HG03135 (cell line): ENCODE measurements at regions not wholly inside any gene's neighbourhood (a gene's known extent, or its start where the extent isn't known, plus 50 kb on each side); places are given as distances from the start of the nearest gene placed in this dataset.

ENCODE experiments used
- ATAC-seq: cut with Tn5 transposase; IDR thresholded peaks from one replicate; pipeline ENCODE4 v1.9.1; 2021; ENCODE audit warnings: mild to moderate bottlenecking, moderate library complexity; ENCODE audit not compliant: unreplicated experiment

DNA sequence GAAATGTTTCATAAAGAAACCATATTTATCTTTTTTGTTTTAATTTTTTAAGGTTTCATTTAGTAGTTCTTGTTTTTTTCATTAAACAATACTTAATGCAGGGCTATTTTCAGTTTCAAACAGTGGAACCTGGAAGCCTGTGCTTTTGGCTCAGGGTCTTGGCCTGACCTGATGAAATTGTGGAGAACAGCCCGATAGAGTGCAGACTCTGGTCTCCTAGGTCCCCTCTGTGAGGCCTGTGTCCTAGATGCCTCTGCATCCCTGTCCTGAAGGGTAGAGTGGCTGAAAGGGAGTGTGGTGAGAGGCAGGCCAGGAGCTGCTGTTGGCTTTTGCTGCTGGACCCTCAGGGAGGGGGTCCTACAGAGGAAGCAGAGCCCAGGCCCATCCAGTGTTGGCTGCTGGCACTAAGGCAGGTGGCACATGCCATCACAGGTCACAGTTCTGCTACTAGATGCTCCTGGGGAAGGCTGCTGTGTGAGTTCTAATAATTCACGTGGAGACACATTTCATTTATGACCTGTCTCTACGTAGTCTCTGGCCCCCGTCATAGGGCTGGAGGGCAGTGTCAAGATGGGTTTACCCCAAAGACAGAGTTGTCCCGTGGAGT, 201.0 kb upstream of the COPS8 start:
- no peak for ATAC-seq

- no peak for ATAC-seq
These were observed 199.2 kb upstream of the COPS8 start for GRCh38 chr2:236886456-236886855.

DNA sequence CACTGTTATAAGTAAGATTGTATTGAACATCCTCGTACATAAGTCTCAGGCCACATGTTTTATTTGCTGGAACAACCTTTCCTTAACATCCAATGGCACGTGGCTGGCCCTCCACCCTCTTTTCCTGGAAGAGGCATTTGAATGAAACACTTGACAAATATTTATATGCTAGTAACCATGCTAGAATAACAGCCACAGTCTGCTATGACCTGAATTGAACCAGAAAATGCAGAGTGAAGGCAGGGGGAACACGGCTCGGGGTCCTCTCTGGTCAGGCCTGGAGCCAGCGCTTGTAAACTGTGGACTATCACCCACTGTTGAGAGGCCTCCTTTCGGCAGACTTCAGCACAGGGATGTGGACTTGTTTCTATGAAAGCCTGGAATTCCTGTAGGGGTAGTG, 198.2 kb upstream of the COPS8 start:
- no peak for ATAC-seq

- ATAC-seq = no peak
These were observed 197.5 kb upstream of the COPS8 start for GRCh38 chr2:236887953-236888793.

GRCh38 chr2:236888794-236889780, 196.6 kb upstream of the COPS8 start:
- ATAC-seq = no peak

DNA sequence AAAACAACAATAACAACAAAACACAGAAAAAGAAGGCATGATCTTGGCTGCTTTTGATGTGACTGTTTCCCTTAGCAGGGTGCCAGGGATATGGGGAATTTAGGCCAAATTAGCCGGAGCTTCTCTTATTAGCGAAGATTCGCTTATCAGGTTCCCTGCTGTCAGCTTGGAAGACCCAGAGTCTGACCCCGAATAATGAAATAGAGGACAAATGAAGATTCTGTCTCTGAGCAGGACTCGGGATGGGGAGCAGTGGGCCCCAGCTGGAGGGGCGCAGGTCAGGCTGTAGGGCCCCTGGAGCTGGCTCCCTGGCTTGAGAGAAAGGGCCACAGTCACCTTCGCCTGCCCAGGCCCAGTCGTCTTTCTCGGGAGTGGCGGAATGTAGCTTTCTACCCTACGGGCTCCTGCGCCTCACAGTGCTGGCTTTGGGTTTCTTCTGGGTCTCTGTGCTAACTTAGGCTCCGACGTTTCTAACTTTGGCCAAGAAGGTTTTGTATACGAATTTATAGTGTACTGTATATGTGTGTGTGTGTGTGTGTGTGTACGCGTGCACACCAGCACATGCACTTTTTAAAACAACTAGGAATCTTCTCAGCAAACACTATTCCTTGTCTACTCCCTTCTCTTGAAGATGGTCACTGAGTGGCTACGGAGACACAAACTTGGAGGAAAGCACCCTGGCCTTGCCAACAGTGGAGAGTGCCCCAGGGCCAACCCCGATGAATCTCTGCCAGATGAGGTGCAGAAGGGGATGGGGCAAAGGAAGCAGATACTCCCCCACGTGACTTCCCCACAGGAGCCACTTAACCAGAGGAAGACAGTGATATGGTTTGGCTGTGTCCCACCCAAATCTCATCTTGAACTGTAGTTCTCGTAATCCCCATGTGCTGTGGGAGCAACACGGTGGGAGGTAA, 195.6 kb upstream of the COPS8 start:
- no peak for ATAC-seq

GRCh38 chr2:236892721-236893120, 193.0 kb upstream of the COPS8 start:
- ATAC-seq = no peak

DNA sequence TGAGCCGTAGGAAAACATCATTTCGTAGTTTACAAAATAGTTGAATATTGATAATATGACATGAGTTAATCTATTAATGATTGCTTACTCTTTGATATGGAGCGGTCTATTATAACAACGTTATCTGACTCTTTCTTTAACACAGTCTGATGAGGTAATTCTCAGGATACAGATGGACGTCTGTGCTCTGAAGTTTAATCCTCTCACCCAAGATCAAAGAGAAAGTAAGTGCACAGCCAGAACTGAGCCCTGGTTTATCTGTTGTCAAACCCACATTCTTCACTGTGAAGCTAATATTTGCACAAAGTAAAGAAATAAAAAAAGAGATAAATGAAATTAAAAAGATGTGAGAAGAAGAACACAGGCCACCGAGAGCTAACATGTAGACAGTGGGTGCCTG, 190.9 kb upstream of the COPS8 start:
- ATAC-seq = no peak

DNA sequence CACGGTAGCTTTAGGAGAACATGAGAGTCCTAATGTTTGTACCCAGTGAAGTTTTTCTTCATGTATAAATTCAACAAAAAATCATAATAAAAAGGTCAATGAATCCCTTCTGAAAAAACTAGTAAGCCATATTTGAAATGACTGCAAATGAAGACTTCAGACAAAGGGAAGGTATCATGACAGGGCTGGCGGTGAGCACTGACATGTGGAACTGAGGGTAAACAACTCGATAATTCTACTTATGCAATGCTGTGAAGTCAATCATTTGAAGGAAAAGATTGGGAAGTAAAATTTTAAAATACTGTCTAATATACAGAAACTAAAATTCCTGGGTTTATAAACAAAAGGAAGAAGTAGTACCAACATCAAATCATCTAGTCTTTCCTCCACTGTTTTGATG, 190.2 kb upstream of the COPS8 start:
- no peak for ATAC-seq

GRCh38 chr2:236896688-236897087, 189.0 kb upstream of the COPS8 start:
- ATAC-seq = no peak

DNA sequence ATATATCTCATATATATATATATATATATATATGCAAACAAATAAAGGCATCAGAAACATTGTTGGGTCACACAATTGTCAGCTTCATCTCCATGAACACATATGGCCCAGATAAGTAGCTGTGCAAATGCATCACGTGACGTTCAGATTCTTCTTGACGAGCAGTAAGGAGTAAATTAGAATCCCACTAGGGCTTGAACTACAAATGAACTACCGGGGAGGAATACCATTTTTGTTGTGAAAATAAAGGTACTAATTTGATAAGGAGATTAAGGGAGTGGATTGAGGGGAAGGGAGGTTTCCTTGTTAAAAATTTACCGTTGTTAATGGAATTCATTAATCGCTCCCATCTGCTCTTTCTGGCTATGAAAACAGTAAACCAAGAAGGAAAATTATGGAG, 186.5 kb upstream of the COPS8 start:
- ATAC-seq = no peak

- ATAC-seq = no peak
These were observed 185.6 kb upstream of the COPS8 start for GRCh38 chr2:236899950-236900640.

- ATAC-seq = no peak
These were observed 183.7 kb upstream of the COPS8 start for GRCh38 chr2:236901956-236902355.

- no peak for ATAC-seq
These were observed 181.7 kb upstream of the COPS8 start for GRCh38 chr2:236903978-236904377.

DNA sequence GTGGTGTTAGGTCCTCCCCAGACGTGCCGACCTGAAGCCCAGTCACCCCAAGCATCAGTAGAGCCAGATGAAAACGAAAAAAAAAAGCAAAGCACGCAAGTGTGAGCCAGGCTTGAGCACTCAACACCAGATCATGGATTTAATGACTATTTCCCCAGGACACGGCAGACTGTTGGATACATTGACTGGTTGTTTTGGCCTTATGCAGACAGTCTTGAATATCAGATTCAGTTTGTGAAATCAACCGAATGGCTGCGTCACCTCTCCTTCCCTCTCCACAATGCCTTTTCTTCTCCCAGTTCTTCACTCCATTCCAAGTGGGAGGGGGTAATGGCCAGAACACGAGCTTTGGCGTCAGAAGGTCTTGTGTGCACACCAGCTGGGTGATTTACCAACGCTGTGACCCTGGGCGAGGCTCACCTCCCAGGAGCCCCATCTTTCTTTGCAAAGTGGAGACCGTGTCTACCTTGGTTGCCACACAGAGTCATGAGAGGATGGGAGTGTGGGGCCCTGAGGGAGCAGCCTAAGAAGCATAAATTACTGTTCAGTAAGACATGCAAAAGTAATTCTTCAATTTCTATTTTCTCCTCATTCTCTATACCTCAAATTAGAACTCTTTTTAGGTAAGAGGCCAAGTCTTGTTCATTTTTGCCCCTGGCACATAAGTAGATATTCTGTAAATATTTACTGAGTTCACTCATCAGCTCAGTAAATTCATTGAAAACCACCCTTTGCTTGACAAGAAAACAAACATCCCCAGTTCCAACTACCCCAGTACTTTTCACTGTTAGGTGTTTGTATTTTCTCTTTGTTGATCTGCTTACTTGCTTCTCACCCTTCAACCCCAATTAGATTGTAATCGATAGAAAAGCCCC, 181.1 kb upstream of the COPS8 start:
- ATAC-seq = no peak

DNA sequence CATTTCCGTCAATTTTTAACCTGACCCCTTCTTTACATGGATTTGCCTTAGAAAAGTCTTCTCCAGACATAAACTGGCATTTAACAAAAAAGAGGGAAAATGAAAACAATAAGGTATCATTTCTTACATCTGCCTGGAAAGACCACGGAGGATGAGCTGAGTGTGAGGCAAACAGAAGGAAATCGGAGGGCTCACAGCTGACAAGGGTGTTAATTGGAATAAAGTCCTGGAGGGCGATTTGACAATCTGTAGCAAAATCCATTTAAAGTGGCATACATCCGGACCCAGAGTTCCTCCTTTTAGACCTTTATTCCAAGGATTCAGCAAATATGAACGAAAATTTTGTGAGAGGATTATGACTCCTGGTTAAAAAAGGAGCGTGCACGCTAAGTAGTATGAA, 179.7 kb upstream of the COPS8 start:
- ATAC-seq = no peak

- no peak for ATAC-seq
These were observed 177.1 kb upstream of the COPS8 start for GRCh38 chr2:236908439-236909192.

DNA sequence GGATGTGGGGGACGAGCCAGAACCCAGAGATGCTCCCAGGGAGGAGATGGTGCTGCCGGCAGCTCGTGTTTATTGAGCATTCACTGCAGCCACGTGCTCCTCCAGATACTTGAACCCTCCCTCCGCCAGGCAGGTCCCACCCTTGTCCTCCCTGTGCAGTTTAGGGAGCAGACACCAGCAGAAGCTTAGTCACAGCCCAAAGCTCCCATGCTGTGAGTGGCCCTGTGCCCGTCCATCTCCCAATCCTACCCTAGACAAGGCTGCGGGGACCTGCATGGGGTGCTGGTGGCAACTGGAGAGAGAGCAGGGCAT, 176.5 kb upstream of the COPS8 start:
- no peak for ATAC-seq
